Renal pelvis (tissue), 1 donor: ENCODE measurements at regions not wholly inside any gene's neighbourhood (a gene's known extent, or its start where the extent isn't known, plus 50 kb on each side); places are given as distances from the start of the nearest gene placed in this dataset.
A peak's percentile ranks its signal among the peaks of the same experiment; 100 is the strongest.
"Not testable (repeated sequence)": the region's sequence is repeated elsewhere in the genome, so short reads cannot be mapped to it uniquely, and the experiment has no call there.

ENCODE experiments used
- DNase-seq: peaks from one replicate; pipeline ENCODE4 v3.0.0-alpha.2; 2013

GRCh38 chr10:15921423-15921945 lies 61.2 kb upstream of the MINDY3 start:
- DNase-seq, result not testable (repeated sequence)

GRCh38 chr10:15931376-15931775 lies 71.1 kb upstream of the MINDY3 start:
- DNase-seq, result no peak

DNA sequence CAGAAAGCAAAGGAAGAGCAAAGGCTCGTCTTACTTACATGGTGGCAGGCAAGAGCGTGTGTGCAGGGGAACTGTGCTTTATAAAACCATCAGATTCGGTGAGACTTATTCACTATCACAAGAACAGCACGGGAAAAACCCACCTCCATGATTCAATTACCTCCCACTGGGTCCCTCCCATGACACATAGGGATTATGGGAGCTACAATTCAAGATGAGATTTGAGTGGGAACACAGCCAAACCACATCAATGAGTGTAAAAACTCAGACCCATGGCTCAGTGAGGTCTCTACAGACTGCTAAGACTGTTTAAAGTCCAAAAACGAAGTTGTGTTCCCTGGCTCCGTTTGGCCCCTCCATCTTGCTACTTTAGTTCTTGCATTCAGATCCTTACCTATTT lies 79.2 kb upstream of the MINDY3 start:
- not testable (repeated sequence) for DNase-seq

GRCh38 chr10:15943426-15943825 lies 83.1 kb upstream of the MINDY3 start:
- DNase-seq, result no peak

- no peak for DNase-seq
These were observed 93.9 kb upstream of the MINDY3 start for GRCh38 chr10:15954188-15954587.

GRCh38 chr10:15960277-15960676 lies 100.0 kb upstream of the MINDY3 start:
- DNase-seq, result no peak

- DNase-seq, result not testable (repeated sequence)
These were observed 112.4 kb upstream of the MINDY3 start for GRCh38 chr10:15972736-15973135.

DNA sequence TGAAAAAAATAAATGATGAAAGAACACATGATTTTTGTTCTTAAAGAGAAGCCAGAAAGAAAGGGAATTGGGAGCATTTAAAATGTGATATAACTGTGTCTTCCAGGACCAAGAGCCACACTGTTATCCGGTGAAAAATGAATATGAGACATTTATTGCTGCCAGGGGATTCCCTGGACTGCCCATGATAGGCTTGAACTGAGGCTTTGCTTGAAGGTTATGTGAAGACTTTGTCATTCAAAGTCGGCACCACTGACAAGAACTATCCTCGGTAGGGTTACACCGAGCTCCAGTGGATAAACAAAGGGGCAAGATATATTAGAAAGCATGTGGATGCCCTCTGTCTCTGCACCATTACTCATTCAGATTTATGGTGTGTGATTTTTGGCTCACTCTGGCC lies 125.4 kb upstream of the MINDY3 start:
- DNase-seq, result peak; percentile 1

- DNase-seq, result no peak
These were observed 130.3 kb upstream of the MINDY3 start for GRCh38 chr10:15990535-15991129.

- no peak for DNase-seq
These were observed 137.0 kb upstream of the MINDY3 start for GRCh38 chr10:15997313-15997712.

GRCh38 chr10:16001581-16001980 lies 141.3 kb upstream of the MINDY3 start:
- no peak for DNase-seq

GRCh38 chr10:16009785-16010184 lies 149.5 kb upstream of the MINDY3 start:
- no peak for DNase-seq

- DNase-seq, result no peak
These were observed 151.2 kb upstream of the MINDY3 start for GRCh38 chr10:16011548-16011947.

GRCh38 chr10:16014469-16014868 lies 154.2 kb upstream of the MINDY3 start:
- no peak for DNase-seq

DNA sequence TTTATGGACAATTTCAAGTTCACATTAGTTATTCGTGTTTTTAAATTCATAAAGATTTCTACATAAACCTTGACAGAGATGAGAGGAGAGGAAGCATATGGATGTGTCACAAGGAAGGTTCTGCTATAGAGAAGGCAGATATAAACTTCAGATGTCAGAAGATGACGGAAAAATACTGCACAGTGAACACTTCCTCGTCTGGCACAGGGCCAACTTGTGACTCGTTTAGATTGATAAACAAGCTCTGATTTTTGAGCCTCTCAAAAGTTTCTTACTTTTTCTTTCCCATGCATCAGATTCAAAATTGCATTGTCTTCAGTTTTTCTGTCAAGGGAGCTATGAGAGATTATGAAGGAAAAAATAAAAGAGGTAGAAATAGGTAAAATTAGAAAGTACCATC lies 156.4 kb upstream of the MINDY3 start:
- DNase-seq, result no peak

DNA sequence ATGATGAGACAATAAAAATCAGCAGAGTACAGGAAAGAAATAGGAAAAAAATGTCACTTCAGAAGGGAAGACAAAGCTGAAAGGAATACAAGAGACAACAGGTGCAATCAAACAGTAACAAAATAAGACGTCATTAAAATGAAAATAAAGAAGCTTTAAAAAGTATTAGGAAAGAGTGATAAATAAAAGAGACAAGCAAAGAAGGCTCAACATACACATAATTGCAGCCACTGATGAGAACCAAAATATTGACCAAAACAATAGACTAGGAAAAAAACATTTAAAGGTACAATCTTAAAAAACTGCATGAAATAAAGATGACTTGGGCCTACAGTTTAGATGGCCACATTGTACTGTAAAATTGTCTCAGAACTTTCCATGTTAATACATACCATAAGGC lies 160.5 kb upstream of the MINDY3 start:
- DNase-seq, result no peak

DNA sequence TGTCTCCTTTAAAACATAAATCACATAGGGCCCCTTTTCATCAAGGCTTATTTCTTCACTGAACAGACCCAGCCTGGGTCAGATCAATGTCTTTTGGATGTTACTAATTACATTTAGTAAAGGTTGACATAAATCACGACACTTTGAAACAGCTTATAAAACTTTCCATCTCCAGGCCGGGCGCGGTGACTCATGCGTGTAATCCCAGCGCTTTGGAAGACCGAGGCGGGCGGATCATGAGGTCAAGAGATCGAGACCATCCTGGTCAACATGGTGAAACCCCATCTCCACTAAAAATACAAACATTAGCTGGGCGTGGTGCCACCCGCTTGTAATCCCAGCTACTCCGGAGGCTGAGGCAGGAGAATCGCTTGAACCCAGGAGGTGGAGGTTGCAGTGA lies 166.5 kb upstream of the MINDY3 start:
- peak; percentile 12 for DNase-seq

DNA sequence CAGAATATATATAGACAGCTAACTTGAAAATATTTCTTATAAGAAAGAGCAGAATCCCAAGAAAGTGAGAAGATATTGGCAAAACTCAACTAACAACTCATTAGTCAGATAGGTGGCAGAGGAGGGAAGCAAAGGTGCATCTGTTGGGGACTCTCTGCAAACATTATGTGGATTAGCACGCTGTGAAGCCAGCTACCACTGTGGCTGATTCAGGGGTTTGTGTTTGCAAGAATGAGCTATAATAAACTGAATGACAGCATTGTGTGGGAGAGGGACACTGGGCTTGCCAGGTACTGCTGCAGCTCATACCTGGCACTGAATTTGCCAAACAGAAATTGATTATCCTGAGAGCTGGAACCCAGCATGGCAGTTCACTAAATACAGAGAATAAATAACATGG lies 170.3 kb upstream of the MINDY3 start:
- DNase-seq, result no peak

GRCh38 chr10:16049050-16049449 lies 188.7 kb upstream of the MINDY3 start:
- DNase-seq, result no peak

GRCh38 chr10:16049782-16050181 lies 189.5 kb upstream of the MINDY3 start:
- DNase-seq, result no peak

GRCh38 chr10:16063350-16063749 lies 203.0 kb upstream of the MINDY3 start:
- DNase-seq, result no peak

GRCh38 chr10:16083551-16083950 lies 223.2 kb upstream of the MINDY3 start:
- DNase-seq, result not testable (repeated sequence)

GRCh38 chr10:16105082-16105481 lies 244.8 kb upstream of the MINDY3 start:
- DNase-seq, result no peak
